SK-N-SH treated with all-trans-retinoic acid at 6 μM for 48 hours (cell line): ENCODE measurements at regions not wholly inside any gene's neighbourhood (a gene's known extent, or its start where the extent isn't known, plus 50 kb on each side); places are given as distances from the start of the nearest gene placed in this dataset.
"Not testable (repeated sequence)": the region's sequence is repeated elsewhere in the genome, so short reads cannot be mapped to it uniquely, and the experiment has no call there.

Experiments
- ATAC-seq: fragments of 200-7000 bp; cut with Tn5 transposase; 3 replicates; pipeline ENCODE4 v1.9.1; 2020; ENCODE audit warnings: mild to moderate bottlenecking, moderate library complexity
- ARNTL ChIP-seq: fragments of 450-650 bp; formaldehyde crosslinking; IDR thresholded peaks from 2 replicates; pipeline ENCODE4 v1.5.0; 2020; ENCODE audit warnings: low read depth, mild to moderate bottlenecking, moderate library complexity, borderline replicate concordance
- BACH2 ChIP-seq: fragments of 250-450 bp; sonication (Bioruptor Pico); IDR thresholded peaks from 2 replicates; pipeline ENCODE4 v1.9.0; 2021; ENCODE audit warnings: mild to moderate bottlenecking, borderline replicate concordance
- CSDC2 ChIP-seq: fragments of 250-450 bp; sonication (Bioruptor Pico); IDR thresholded peaks from 2 replicates; pipeline ENCODE4 v1.5.0; 2020; ENCODE audit warnings: mild to moderate bottlenecking, moderate library complexity
- ESRRG ChIP-seq: fragments of 250-450 bp; sonication (Bioruptor Pico); IDR thresholded peaks from 2 replicates; pipeline ENCODE4 v1.6.1; 2021; ENCODE audit warnings: mild to moderate bottlenecking
- GLIS3 ChIP-seq: fragments of 250-450 bp; sonication (Bioruptor Pico); IDR thresholded peaks from 2 replicates; pipeline ENCODE4 v1.5.0; 2020; ENCODE audit warnings: mild to moderate bottlenecking, moderate library complexity
- ISL1 ChIP-seq: fragments of 250-450 bp; sonication (Bioruptor Pico); IDR thresholded peaks from 2 replicates; pipeline ENCODE4 v2.1.2; 2022; ENCODE audit warnings: mild to moderate bottlenecking, moderate library complexity
- OSR1 ChIP-seq: fragments of 250-450 bp; sonication (Bioruptor Pico); IDR thresholded peaks from 2 replicates; pipeline ENCODE4 v1.8.0; 2022; ENCODE audit warnings: moderate library complexity, mild to moderate bottlenecking, inconsistent platforms
- PPARA ChIP-seq: fragments of 250-450 bp; sonication (Bioruptor Pico); IDR thresholded peaks from 2 replicates; pipeline ENCODE4 v1.5.0; 2020; ENCODE audit warnings: mild to moderate bottlenecking, borderline replicate concordance
- RARB ChIP-seq: fragments of 250-450 bp; sonication (Bioruptor Pico); IDR thresholded peaks from 2 replicates; pipeline ENCODE4 v1.8.0; 2021; ENCODE audit warnings: mild to moderate bottlenecking, moderate library complexity
- SNAI2 ChIP-seq: fragments of 250-450 bp; sonication (Bioruptor Pico); IDR thresholded peaks from 2 replicates; pipeline ENCODE4 v1.5.0; 2020; ENCODE audit warnings: mild to moderate bottlenecking, moderate library complexity
- TCF4 ChIP-seq: fragments of 250-450 bp; sonication (Bioruptor Pico); IDR thresholded peaks from 2 replicates; pipeline ENCODE4 v1.8.0; 2021; ENCODE audit warnings: mild to moderate bottlenecking, moderate library complexity, borderline replicate concordance
- TOX ChIP-seq: fragments of 250-450 bp; sonication (Bioruptor Pico); IDR thresholded peaks from 2 replicates; pipeline ENCODE4 v1.8.0; 2021; ENCODE audit warnings: mild to moderate bottlenecking, moderate library complexity, borderline replicate concordance
- ZC3H10 ChIP-seq: fragments of 250-450 bp; sonication (Bioruptor Pico); IDR thresholded peaks from 2 replicates; pipeline ENCODE4 v1.5.1; 2021; ENCODE audit warnings: mild to moderate bottlenecking, moderate library complexity
- ZFP3 ChIP-seq: fragments of 250-450 bp; sonication (Bioruptor Pico); IDR thresholded peaks from 2 replicates; pipeline ENCODE4 v1.5.0; 2020; ENCODE audit warnings: mild to moderate bottlenecking, moderate library complexity
- ZNF565 ChIP-seq: fragments of 450-650 bp; formaldehyde crosslinking; conservative IDR thresholded peaks from 2 replicates; pipeline ENCODE4 v1.5.0; 2020; ENCODE audit warnings: low read depth, mild to moderate bottlenecking, moderate library complexity
- ZNF70 ChIP-seq: fragments of 450-650 bp; formaldehyde crosslinking; IDR thresholded peaks from 2 replicates; pipeline ENCODE4 v1.5.0; 2020; ENCODE audit warnings: mild to moderate bottlenecking, moderate library complexity
- ZNF8 ChIP-seq: fragments of 450-650 bp; formaldehyde crosslinking; IDR thresholded peaks from 2 replicates; pipeline ENCODE4 v1.5.0; 2020; ENCODE audit warnings: mild to moderate bottlenecking, moderate library complexity
- TF ChIP-seq, protein P1 (sequence below): fragments of 250-450 bp; sonication (Bioruptor Pico); IDR thresholded peaks from 2 replicates; pipeline ENCODE4 v1.8.0; 2021; ENCODE audit warnings: low read depth, mild to moderate bottlenecking, moderate library complexity, borderline replicate concordance
- TF ChIP-seq, protein P2 (sequence below): fragments of 250-450 bp; sonication (Bioruptor Pico); IDR thresholded peaks from 2 replicates; pipeline ENCODE4 v1.5.0; 2020; ENCODE audit warnings: mild to moderate bottlenecking, moderate library complexity
- TF ChIP-seq, protein P3 (sequence below): fragments of 250-450 bp; sonication (Bioruptor Pico); IDR thresholded peaks from 2 replicates; pipeline ENCODE4 v1.5.1; 2021; ENCODE audit warnings: mild to moderate bottlenecking, moderate library complexity
- TF ChIP-seq, protein P4 (sequence below): fragments of 250-450 bp; sonication (Bioruptor Pico); IDR thresholded peaks from 2 replicates; pipeline ENCODE4 v1.8.0; 2020; ENCODE audit warnings: mild to moderate bottlenecking, moderate library complexity, borderline replicate concordance
- TF ChIP-seq, protein P5 (sequence below): fragments of 250-450 bp; sonication (Bioruptor Pico); IDR thresholded peaks from 2 replicates; pipeline ENCODE4 v1.5.1; 2020; ENCODE audit warnings: low read depth, mild to moderate bottlenecking, moderate library complexity

DNA sequence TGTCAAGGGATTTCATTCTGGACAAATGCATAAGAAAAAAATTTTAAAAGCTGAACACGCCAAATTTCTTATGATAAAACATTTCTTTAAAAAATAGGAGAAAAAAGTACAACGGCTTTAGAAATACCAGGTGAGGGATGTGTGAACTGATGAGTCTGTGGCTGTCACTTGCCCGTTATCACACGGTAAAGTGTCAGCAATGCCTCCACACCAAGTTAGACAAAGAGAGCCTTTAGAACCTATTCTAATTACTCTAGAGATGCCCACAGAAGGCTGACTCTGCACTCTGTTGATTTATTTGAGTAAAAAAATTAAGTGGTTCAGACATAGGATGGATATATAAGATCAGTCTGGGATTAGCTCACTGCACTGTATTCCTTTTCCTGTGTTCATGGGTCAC, 523.8 kb downstream of the RNF144A start:
- no peak for ATAC-seq
- TF ChIP-seq, protein P1, sequence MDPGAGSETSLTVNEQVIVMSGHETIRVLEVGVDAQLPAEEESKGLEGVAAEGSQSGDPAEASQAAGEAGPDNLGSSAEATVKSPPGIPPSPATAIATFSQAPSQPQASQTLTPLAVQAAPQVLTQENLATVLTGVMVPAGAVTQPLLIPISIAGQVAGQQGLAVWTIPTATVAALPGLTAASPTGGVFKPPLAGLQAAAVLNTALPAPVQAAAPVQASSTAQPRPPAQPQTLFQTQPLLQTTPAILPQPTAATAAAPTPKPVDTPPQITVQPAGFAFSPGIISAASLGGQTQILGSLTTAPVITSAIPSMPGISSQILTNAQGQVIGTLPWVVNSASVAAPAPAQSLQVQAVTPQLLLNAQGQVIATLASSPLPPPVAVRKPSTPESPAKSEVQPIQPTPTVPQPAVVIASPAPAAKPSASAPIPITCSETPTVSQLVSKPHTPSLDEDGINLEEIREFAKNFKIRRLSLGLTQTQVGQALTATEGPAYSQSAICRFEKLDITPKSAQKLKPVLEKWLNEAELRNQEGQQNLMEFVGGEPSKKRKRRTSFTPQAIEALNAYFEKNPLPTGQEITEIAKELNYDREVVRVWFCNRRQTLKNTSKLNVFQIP (CRISPR knock-in tag): no peak
- no peak for TF ChIP-seq ESRRG (CRISPR knock-in tag)
- TF ChIP-seq, protein P2, sequence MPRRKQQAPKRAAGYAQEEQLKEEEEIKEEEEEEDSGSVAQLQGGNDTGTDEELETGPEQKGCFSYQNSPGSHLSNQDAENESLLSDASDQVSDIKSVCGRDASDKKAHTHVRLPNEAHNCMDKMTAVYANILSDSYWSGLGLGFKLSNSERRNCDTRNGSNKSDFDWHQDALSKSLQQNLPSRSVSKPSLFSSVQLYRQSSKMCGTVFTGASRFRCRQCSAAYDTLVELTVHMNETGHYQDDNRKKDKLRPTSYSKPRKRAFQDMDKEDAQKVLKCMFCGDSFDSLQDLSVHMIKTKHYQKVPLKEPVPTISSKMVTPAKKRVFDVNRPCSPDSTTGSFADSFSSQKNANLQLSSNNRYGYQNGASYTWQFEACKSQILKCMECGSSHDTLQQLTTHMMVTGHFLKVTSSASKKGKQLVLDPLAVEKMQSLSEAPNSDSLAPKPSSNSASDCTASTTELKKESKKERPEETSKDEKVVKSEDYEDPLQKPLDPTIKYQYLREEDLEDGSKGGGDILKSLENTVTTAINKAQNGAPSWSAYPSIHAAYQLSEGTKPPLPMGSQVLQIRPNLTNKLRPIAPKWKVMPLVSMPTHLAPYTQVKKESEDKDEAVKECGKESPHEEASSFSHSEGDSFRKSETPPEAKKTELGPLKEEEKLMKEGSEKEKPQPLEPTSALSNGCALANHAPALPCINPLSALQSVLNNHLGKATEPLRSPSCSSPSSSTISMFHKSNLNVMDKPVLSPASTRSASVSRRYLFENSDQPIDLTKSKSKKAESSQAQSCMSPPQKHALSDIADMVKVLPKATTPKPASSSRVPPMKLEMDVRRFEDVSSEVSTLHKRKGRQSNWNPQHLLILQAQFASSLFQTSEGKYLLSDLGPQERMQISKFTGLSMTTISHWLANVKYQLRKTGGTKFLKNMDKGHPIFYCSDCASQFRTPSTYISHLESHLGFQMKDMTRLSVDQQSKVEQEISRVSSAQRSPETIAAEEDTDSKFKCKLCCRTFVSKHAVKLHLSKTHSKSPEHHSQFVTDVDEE (CRISPR knock-in tag): no peak
- no peak for TF ChIP-seq ZNF70 (CRISPR knock-in tag)
- TF ChIP-seq, protein P3, sequence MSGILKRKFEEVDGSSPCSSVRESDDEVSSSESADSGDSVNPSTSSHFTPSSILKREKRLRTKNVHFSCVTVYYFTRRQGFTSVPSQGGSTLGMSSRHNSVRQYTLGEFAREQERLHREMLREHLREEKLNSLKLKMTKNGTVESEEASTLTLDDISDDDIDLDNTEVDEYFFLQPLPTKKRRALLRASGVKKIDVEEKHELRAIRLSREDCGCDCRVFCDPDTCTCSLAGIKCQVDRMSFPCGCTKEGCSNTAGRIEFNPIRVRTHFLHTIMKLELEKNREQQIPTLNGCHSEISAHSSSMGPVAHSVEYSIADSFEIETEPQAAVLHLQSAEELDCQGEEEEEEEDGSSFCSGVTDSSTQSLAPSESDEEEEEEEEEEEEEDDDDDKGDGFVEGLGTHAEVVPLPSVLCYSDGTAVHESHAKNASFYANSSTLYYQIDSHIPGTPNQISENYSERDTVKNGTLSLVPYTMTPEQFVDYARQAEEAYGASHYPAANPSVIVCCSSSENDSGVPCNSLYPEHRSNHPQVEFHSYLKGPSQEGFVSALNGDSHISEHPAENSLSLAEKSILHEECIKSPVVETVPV (CRISPR knock-in tag): no peak
- TF ChIP-seq ISL1 (CRISPR knock-in tag): no peak
- no peak for TF ChIP-seq ZNF8 (CRISPR knock-in tag)
- no peak for TF ChIP-seq ZFP3 (CRISPR knock-in tag)
- TF ChIP-seq TCF4 (CRISPR knock-in tag): no peak
- TF ChIP-seq, protein P4, sequence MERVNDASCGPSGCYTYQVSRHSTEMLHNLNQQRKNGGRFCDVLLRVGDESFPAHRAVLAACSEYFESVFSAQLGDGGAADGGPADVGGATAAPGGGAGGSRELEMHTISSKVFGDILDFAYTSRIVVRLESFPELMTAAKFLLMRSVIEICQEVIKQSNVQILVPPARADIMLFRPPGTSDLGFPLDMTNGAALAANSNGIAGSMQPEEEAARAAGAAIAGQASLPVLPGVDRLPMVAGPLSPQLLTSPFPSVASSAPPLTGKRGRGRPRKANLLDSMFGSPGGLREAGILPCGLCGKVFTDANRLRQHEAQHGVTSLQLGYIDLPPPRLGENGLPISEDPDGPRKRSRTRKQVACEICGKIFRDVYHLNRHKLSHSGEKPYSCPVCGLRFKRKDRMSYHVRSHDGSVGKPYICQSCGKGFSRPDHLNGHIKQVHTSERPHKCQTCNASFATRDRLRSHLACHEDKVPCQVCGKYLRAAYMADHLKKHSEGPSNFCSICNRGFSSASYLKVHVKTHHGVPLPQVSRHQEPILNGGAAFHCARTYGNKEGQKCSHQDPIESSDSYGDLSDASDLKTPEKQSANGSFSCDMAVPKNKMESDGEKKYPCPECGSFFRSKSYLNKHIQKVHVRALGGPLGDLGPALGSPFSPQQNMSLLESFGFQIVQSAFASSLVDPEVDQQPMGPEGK (CRISPR knock-in tag): no peak
- no peak for TF ChIP-seq ZNF565 (CRISPR knock-in tag)
- no peak for TF ChIP-seq OSR1 (CRISPR knock-in tag)
- TF ChIP-seq ZC3H10: no peak
- no peak for TF ChIP-seq TOX
- no peak for TF ChIP-seq CSDC2 (CRISPR knock-in tag)
- no peak for TF ChIP-seq SNAI2
- TF ChIP-seq PPARA: no peak
- no peak for TF ChIP-seq RARB
- no peak for TF ChIP-seq BACH2 (CRISPR knock-in tag)
- no peak for TF ChIP-seq GLIS3 (CRISPR knock-in tag)
- TF ChIP-seq, all 23 proteins: peak for 0

DNA sequence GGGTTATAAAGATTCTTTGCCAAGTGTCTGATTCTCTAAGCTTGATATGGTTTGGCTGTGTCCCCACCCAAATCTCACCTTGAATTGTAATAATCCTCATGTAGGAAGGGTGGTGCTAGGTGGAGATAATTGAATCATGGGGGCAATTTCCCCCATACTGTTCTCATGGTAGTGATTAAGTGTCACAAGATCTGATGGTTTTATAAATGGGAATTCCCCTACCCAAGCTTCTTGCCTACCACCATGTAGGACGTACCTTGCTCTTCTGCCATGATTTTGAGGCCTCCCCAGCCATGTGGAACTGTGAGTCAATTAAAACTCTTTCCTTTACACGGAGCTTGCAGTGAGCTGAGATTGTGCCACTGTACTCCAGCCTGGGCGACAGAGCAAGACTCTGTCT, 524.6 kb downstream of the RNF144A start:
- ATAC-seq: not testable (repeated sequence)

- TF ChIP-seq, protein P5, sequence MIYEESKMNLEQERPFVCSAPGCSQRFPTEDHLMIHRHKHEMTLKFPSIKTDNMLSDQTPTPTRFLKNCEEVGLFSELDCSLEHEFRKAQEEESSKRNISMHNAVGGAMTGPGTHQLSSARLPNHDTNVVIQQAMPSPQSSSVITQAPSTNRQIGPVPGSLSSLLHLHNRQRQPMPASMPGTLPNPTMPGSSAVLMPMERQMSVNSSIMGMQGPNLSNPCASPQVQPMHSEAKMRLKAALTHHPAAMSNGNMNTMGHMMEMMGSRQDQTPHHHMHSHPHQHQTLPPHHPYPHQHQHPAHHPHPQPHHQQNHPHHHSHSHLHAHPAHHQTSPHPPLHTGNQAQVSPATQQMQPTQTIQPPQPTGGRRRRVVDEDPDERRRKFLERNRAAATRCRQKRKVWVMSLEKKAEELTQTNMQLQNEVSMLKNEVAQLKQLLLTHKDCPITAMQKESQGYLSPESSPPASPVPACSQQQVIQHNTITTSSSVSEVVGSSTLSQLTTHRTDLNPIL (CRISPR knock-in tag): no peak
- TF ChIP-seq, protein P4 (CRISPR knock-in tag): no peak
- TF ChIP-seq OSR1 (CRISPR knock-in tag): no peak
- no peak for TF ChIP-seq ARNTL (CRISPR knock-in tag)
- TF ChIP-seq RARB: no peak
- TF ChIP-seq, protein P2 (CRISPR knock-in tag): no peak
- no peak for TF ChIP-seq TCF4 (CRISPR knock-in tag)
- TF ChIP-seq ZFP3 (CRISPR knock-in tag): no peak
- TF ChIP-seq BACH2 (CRISPR knock-in tag): no peak
- TF ChIP-seq ZNF565 (CRISPR knock-in tag): no peak
- no peak for TF ChIP-seq CSDC2 (CRISPR knock-in tag)
- no peak for TF ChIP-seq TOX
- no peak for TF ChIP-seq ISL1 (CRISPR knock-in tag)
- TF ChIP-seq, all 23 proteins: peak for 0
- no peak for ATAC-seq
These were observed 527.4 kb downstream of the RNF144A start for GRCh38 chr2:7444626-7445025.
